GM12878 (cell line): ENCODE measurements at regions not wholly inside any gene's neighbourhood (a gene's known extent, or its start where the extent isn't known, plus 50 kb on each side); places are given as distances from the start of the nearest gene placed in this dataset.

Source experiments
- ATAC-seq: fragments of 200-7000 bp; cut with Tn5 transposase; 3 replicates; pipeline ENCODE4 v1.9.1; 2020; ENCODE audit warnings: mild to moderate bottlenecking, moderate library complexity
- BruUV-seq: library from RNA; stranded (reverse); fragments of 400-500 nt; replicated peaks from 2 replicates; lab custom pipeline; 2021; lab: Mats Ljungman, UMichigan
- CTCF ChIA-PET: fragments of 300-600 bp; sonication (Branson Sonifier 250); formaldehyde crosslinking; extraction: SDS; loops from one replicate; lab custom pipeline; 2021; ENCODE audit warnings: inconsistent platforms; lab: Yijun Ruan, JAX
- POLR2A ChIA-PET: fragments of 350-600 bp; formaldehyde crosslinking; extraction: SDS; loops from one replicate; lab custom pipeline; 2021; ENCODE audit warnings: inconsistent platforms; lab: Charles Lee
- RAD21 ChIA-PET: fragments of 300-600 bp; sonication (Branson Sonifier 250); formaldehyde crosslinking; loops from one replicate; lab custom pipeline; 2023; ENCODE audit warnings: antibody characterized with exemption; ENCODE audit not compliant: unreplicated experiment; lab: Charles Lee
- SMC1A ChIA-PET: fragments of 300-600 bp; sonication (Branson Sonifier 250); formaldehyde crosslinking; loops from one replicate; lab custom pipeline; 2023; ENCODE audit not compliant: unreplicated experiment, uncharacterized antibody; lab: Charles Lee
- DNase-seq: peaks from one replicate; pipeline ENCODE4 v3.0.0-alpha.2; 2011; ENCODE audit warnings: low read depth, low spot score
- FAIRE-seq: peaks from 3 replicates; lab custom pipeline; 2011; peaks lifted over from hg19 to GRCh38; lab: Jason Lieb, UNC
- H2AFZ ChIP-seq: 2 replicates; pipeline ENCODE4 v1.6.0; 2011; ENCODE audit warnings: low read depth, low read length, control low read depth; ENCODE audit not compliant: control insufficient read depth
- H3K27ac ChIP-seq: 2 replicates; pipeline ENCODE4 v1.5.1; 2011; ENCODE audit warnings: control low read depth; ENCODE audit not compliant: control insufficient read depth, insufficient read depth
- H3K27me3 ChIP-seq, 2 experiments: replicated peaks in 1 of 2; 2 replicates each; pipeline versions ENCODE4 v1.6.0 to v1.6.1; 2011; ENCODE audit warnings: low read length in 1 of 2; ENCODE audit not compliant: control insufficient read depth in 2 of 2, insufficient read depth in 2 of 2
- H3K36me3 ChIP-seq, 2 experiments: 2 replicates each; pipeline ENCODE4 v1.5.1; 2011; ENCODE audit warnings: low read length in 1 of 2; ENCODE audit not compliant: control insufficient read depth in 2 of 2, insufficient read depth in 2 of 2
- H3K4me1 ChIP-seq: 2 replicates; pipeline ENCODE4 v1.6.1; 2011; ENCODE audit warnings: mild to moderate bottlenecking, low read length, moderate library complexity, mixed read lengths; ENCODE audit not compliant: control insufficient read depth, insufficient read depth
- H3K4me2 ChIP-seq: 2 replicates; pipeline ENCODE4 v1.6.0; 2011; ENCODE audit warnings: control low read depth; ENCODE audit not compliant: control insufficient read depth, insufficient read depth
- H3K4me3 ChIP-seq: fragments of 200-600 bp; sonication (generic); 2 replicates; pipeline ENCODE4 v1.5.1; 2016
- H3K79me2 ChIP-seq: 2 replicates; pipeline ENCODE4 v1.6.0; 2011; ENCODE audit warnings: low read length; ENCODE audit not compliant: control insufficient read depth, insufficient read depth
- H3K9ac ChIP-seq: 2 replicates; pipeline ENCODE4 v1.8.0; 2011; ENCODE audit warnings: low read length, control low read depth, mixed read lengths; ENCODE audit not compliant: control insufficient read depth, insufficient read depth
- H3K9me3 ChIP-seq: replicated peaks from 3 replicates; pipeline ENCODE4 v1.5.1; 2011; ENCODE audit warnings: mild to moderate bottlenecking, low read length; ENCODE audit not compliant: control insufficient read depth, insufficient read depth
- H4K20me1 ChIP-seq: 2 replicates; pipeline ENCODE4 v1.6.0; 2011; ENCODE audit not compliant: control insufficient read depth, insufficient read depth
- BHLHE40 ChIP-seq, 2 experiments: fragments of 450-650 bp in 1 of 2; IDR thresholded peaks; 2 replicates each; pipeline ENCODE4 v1.6.1; 2011 to 2017; ENCODE audit warnings: low read depth in 2 of 2, borderline replicate concordance in 1 of 2, improper control_type of control experiment in 1 of 2, low read length in 1 of 2, mild to moderate bottlenecking in 1 of 2
- IRF4 ChIP-seq: IDR thresholded peaks from 2 replicates; pipeline ENCODE4 v1.6.1; 2011; ENCODE audit warnings: low read depth, low read length
- MXI1 ChIP-seq: fragments of 150-350 bp; IDR thresholded peaks from 2 replicates; pipeline ENCODE4 v1.6.1; 2011; ENCODE audit warnings: low read depth, mild to moderate bottlenecking, inconsistent platforms, low read length, improper control_type of control experiment
- PAX8 ChIP-seq: fragments of 450-650 bp; IDR thresholded peaks from 2 replicates; pipeline ENCODE4 v1.6.1; 2017; ENCODE audit warnings: mild to moderate bottlenecking, moderate library complexity
- POLR2A ChIP-seq: IDR thresholded peaks from 2 replicates; pipeline ENCODE4 v1.6.1; 2011; ENCODE audit warnings: low read depth, mild to moderate bottlenecking, low read length
- WGBS: methylation state at CpG from one replicate; pipeline ENCODE4 v1.1.6; 2016; ENCODE audit warnings: low lambda C conversion rate; ENCODE audit not compliant: insufficient replicate concordance, insufficient coverage; ENCODE audit errors: missing lambda C conversion rate; 5-methylcytosine and 5-hydroxymethylcytosine counted together
- in situ Hi-C: fragments of 300-500 bp; cut with MboI; formaldehyde crosslinking; loops from 9 replicates; pipeline ENCODE4 v1.14.3; 2018; ENCODE audit warnings: mixed read lengths
- intact Hi-C: fragments of 100-400 bp; cut with micrococcal nuclease; formaldehyde crosslinking; loops from one replicate; pipeline ENCODE4 v1.14.2; 2022; ENCODE audit not compliant: unreplicated experiment
- TF ChIP-seq, protein P1 (sequence below): IDR thresholded peaks from 2 replicates; pipeline ENCODE4 v1.6.1; 2012; ENCODE audit warnings: low read depth, low read length, improper control_type of control experiment
- TF ChIP-seq, protein P2 (sequence below): fragments of 450-650 bp; IDR thresholded peaks from 2 replicates; pipeline ENCODE4 v1.6.1; 2017; ENCODE audit warnings: mild to moderate bottlenecking, moderate library complexity

DNA sequence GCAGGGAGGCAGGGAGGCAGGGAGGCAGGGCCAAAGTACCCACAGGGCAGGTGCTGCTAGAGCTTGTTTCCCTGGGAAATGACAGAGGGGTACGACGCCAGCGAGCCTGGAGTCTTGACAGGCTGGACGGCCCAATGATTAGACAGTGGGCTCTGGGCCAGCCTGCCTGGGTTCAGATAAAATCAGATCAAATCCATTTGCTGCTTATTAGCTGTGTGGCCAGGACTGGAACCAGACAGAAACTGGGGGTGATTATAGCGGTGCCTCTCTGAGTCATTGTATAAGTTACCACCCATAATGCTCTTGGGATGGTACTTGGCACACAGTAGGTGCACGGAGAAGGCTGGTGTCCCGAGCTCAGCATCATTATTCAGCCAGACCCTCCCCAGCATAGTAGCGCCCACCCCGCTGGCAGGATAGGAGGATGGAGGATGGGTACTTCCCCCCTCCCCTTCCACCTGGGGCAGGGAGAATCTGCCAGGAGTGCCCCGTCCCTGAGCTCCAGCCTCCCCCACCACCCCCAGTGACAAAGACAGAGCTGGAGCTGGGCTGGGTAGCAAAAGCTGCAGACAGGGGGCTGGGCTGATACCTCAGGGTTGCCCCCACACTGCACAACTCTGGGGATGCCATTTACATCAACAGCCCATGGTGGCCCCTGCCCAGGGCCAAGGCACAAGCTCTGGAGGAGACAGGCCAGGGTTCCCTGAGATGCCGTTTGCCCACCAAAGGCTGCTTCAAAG is 77.6 kb upstream of the TNRC6C start:
- no peak for FAIRE-seq
- no TSS peak for BruUV-seq
- TF ChIP-seq, protein P1, sequence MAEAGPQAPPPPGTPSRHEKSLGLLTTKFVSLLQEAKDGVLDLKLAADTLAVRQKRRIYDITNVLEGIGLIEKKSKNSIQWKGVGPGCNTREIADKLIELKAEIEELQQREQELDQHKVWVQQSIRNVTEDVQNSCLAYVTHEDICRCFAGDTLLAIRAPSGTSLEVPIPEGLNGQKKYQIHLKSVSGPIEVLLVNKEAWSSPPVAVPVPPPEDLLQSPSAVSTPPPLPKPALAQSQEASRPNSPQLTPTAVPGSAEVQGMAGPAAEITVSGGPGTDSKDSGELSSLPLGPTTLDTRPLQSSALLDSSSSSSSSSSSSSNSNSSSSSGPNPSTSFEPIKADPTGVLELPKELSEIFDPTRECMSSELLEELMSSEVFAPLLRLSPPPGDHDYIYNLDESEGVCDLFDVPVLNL = no peak
- TF ChIP-seq POLR2A (no peak), BHLHE40 (IDR thresholded peaks at IDR 0.05; ENCODE audit: borderline replicate concordance in 1 of 2, low read depth in 2 of 2, low read length in 1 of 2) (no peak), MXI1 (no peak), PAX8 (no peak), IRF4 (no peak)
- TF ChIP-seq, protein P2, sequence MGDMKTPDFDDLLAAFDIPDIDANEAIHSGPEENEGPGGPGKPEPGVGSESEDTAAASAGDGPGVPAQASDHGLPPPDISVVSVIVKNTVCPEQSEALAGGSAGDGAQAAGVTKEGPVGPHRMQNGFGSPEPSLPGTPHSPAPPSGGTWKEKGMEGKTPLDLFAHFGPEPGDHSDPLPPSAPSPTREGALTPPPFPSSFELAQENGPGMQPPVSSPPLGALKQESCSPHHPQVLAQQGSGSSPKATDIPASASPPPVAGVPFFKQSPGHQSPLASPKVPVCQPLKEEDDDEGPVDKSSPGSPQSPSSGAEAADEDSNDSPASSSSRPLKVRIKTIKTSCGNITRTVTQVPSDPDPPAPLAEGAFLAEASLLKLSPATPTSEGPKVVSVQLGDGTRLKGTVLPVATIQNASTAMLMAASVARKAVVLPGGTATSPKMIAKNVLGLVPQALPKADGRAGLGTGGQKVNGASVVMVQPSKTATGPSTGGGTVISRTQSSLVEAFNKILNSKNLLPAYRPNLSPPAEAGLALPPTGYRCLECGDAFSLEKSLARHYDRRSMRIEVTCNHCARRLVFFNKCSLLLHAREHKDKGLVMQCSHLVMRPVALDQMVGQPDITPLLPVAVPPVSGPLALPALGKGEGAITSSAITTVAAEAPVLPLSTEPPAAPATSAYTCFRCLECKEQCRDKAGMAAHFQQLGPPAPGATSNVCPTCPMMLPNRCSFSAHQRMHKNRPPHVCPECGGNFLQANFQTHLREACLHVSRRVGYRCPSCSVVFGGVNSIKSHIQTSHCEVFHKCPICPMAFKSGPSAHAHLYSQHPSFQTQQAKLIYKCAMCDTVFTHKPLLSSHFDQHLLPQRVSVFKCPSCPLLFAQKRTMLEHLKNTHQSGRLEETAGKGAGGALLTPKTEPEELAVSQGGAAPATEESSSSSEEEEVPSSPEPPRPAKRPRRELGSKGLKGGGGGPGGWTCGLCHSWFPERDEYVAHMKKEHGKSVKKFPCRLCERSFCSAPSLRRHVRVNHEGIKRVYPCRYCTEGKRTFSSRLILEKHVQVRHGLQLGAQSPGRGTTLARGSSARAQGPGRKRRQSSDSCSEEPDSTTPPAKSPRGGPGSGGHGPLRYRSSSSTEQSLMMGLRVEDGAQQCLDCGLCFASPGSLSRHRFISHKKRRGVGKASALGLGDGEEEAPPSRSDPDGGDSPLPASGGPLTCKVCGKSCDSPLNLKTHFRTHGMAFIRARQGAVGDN = no peak
- H3K4me3 ChIP-seq = peak overlapping the region; percentile 4; the same call in 1 of the 2 replicates
- H4K20me1 ChIP-seq = no peaks in the 10 kb centered on the region; the same call in 1 of the 2 replicates
- peaks cover 15% of the 10 kb centered on the region for H3K9me3 ChIP-seq
- H3K4me2 ChIP-seq = peak overlapping the region; percentile 82
- H3K36me3 ChIP-seq = no peaks in the 10 kb centered on the region
- RAD21 ChIA-PET = interaction anchor here (0.8 to 2.7 kb wide), 10 partner anchors 12 to 160 kb away, joined by 3 to 40 read pairs (median 8); partner anchors contain the start of gene TNRC6C
- no peak overlapping the region; the same call in 1 of the 2 replicates for H2AFZ ChIP-seq
- no peak overlapping the region for H3K9ac ChIP-seq
- intact Hi-C loops = loop anchor here (1.0 to 10.0 kb wide), 3 partner anchors 12 to 76 kb away; partner anchors contain the start of gene TNRC6C
- SMC1A ChIA-PET = interaction anchor here (0.8 to 3.2 kb wide), 9 partner anchors 11 to 452 kb away, joined by 3 to 39 read pairs (median 6); no protein-coding TSS in a partner anchor
- no peak; the same call in 2 of the 3 replicates for ATAC-seq
- POLR2A ChIA-PET = interaction anchor here (0.6 to 2.1 kb wide), 7 partner anchors 10 to 329 kb away, joined by 3 to 21 read pairs (median 9); partner anchors contain the start of gene TNRC6C
- peaks cover 21% of the 10 kb centered on the region for H3K4me1 ChIP-seq
- H3K27me3 ChIP-seq = no peaks in the 10 kb centered on the region; a peak in 1 of 4 replicates
- in situ Hi-C loops = no loop called here
- WGBS = 61% methylated on average over 11 of the region's 11 CpGs
- no peak for DNase-seq
- H3K79me2 ChIP-seq = no peaks in the 10 kb centered on the region
- CTCF ChIA-PET = interaction anchor here (0.6 to 2.9 kb wide), 6 partner anchors 12 to 458 kb away, joined by 3 to 21 read pairs (median 6); no protein-coding TSS in a partner anchor
- H3K27ac ChIP-seq = no peak overlapping the region; the same call in 1 of the 2 replicates
